HG03159 (cell line): ENCODE measurements at regions not wholly inside any gene's neighbourhood (a gene's known extent, or its start where the extent isn't known, plus 50 kb on each side); places are given as distances from the start of the nearest gene placed in this dataset.
"Not testable (repeated sequence)": the region's sequence is repeated elsewhere in the genome, so short reads cannot be mapped to it uniquely, and the experiment has no call there.

Source experiments
- ATAC-seq: cut with Tn5 transposase; IDR thresholded peaks from one replicate; pipeline ENCODE4 v1.9.1; 2021; ENCODE audit warnings: mild to moderate bottlenecking, moderate library complexity; ENCODE audit not compliant: unreplicated experiment

DNA sequence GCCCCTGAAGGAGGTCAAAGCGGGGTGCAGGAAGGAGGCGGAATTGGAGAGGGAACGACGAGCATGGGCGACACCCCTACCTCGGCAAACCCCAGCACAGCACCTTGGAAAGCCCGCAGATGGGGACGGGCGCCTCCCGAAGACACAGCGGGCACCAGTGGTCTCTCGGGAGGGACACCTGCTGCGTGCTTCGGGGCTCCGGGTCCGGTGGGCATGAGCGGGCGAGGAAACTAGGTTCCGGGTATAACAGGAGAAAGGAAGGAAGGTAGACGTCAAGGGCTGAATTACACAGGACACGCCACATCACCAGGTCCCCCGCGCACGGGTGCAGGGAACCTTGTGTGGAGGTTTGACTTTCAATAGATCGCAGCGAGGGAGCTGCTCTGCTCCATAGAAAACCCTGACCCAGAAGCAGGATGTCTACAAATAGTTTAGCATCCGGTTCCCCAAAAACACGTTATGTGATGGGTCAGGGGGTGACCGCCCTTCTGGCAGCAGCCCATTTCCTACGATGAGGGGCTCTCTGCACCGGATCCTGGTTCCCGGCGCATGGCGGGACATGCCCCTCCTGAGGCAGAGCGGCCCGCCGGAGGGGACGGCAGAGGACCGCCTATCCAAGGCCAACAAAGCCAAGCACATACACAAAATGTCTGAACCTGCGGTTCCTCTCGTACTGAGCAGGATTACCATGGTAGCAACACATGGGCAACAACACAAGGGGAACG is 196.9 kb downstream of the ALG10 start:
- no peak for ATAC-seq

DNA sequence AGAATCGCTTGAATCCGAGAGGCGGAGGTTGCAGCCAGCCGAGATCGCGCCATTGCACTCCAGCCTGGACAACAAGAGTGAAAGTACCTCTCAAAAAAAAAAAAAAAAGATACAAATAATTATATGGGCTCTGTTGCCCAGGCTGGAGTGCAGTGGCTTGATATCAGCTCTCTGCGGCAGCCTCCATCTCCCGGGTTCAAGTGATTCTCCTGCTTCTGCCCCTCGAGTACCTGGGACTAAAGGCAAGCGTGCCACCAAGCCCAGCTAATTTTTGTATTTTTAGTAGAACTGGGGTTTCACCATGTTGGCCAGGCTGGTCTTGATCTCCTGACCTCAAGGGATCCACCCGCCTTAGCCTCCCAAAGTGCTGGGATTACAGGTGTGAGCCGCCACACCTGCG is 197.8 kb downstream of the ALG10 start:
- not testable (repeated sequence) for ATAC-seq

DNA sequence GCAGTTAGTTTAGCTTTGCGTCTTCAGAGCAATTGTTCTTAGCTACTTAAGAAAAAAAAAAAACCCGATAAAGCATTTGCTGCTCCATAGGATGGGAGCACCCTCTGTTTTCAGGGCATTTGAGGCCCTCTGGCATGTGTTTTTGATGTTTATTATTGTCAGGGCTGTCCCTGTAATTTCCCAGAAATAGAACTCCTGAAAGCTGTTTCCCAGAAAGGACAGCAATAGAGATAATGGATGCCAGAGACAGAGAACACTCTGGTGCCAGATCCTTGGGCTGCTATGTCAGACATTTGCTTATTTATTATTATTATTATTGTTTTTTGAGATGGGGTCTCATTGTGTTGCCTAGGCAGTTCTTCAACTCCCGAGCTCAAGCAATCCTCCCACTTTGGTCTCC is 201.3 kb downstream of the ALG10 start:
- no peak for ATAC-seq

DNA sequence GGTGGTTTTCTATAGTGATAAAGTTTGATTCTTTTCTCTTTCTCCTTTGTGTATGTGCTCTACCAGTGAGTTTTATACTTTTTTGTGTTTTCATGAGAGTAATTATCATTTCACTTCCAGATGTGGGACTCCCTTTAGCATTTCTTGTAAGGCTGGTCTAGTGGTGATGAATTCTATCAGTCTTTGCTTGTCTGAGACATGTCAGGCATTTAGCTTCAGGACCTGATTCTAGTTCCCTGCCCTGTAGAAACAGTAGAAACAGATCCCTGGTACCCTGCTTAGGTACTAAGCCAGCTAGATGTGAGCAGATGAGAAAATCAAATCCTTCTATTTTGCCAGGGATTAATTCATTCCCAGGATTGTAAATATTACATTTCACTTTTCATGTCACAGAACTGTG is 203.7 kb downstream of the ALG10 start:
- ATAC-seq = not testable (repeated sequence)

DNA sequence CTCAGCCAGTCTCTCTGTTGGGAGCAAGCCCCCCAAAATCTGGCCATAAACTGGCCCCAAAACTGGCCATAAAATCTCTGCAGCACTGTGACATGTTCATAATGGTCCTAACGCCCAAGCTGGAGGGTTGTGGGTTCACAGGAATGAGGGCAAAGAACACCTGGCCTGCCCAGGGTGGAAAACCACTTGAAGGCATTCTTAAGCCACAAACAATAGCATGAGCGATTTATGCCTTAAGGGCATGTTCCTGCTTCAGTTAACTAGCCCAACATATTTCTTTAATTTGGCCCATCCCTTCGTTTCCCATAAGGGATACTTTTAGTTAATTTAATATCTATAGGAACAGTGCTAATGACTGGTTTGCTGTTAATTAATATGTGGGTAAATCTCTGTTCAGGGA is 205.8 kb downstream of the ALG10 start:
- ATAC-seq = not testable (repeated sequence)

DNA sequence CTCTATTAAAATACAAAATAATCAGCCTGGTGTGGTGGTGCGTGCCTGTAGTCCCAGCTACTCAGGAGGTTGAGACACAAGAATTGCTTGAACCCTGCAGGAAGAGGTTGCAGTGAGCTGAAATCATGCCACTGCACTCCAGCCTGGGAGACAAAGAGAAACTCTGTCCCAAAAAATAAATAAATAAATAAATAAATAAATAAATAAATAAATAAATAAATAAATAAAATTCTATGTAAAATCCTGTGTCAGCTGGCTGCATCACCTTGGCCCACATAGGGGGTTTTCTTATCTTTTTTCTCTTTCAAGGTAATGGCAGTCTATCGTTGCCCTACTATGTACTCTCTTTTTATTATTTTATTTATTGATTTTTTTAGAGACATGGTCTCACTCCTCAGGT is 206.7 kb downstream of the ALG10 start:
- ATAC-seq = not testable (repeated sequence)

DNA sequence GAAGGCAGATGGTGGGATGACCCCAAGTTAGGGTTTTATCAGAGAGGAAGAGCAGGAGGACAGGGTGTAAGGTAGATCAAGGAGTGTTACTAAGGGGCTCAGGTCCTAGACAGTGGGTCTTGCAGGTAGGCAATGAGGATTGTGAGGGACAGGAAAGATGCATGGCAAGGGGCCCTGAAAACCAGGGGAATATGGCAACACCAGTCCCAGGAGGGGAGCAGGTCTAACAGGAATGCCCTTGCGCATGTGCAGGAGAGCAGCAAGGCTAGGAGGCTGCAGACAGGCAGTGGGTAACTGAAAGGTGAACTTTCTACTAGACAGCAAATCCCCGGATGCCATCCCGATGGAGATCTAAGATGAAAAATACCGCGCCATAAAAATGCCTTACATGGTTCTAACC is 211.3 kb downstream of the ALG10 start:
- ATAC-seq = no peak

DNA sequence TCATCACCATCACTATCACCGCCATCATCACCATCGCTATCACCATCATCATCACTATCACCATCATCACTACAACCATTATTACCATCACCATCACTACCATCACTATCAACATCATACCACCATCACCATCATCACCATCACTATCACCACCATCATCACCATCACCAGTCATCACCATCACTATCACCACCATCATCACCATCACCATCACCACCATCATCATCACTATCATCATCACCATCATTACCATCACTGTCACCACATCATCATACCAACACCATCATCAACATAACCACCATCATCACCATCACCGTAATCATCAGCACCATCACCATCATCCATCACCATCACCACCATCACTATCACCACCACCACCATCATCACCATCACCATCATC is 213.8 kb downstream of the ALG10 start:
- no peak for ATAC-seq

DNA sequence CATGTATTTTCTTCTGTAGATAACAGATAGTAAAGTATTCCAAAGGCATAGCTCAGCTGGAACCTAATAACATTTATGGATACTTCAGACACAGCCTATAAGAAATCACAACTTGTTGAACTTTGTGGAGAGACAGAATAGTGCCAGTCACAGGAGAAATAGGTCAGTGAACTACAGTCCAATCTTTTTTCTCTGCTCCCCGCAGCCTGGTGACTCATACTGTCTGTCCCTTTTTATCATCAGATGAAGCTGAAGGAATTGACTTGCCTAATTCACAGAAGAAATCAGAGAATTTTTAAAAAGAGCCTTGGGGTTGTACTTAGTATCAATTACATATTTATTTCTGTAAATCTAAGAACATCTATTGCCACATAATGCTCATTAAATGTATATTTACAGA is 222.3 kb downstream of the ALG10 start:
- no peak for ATAC-seq

DNA sequence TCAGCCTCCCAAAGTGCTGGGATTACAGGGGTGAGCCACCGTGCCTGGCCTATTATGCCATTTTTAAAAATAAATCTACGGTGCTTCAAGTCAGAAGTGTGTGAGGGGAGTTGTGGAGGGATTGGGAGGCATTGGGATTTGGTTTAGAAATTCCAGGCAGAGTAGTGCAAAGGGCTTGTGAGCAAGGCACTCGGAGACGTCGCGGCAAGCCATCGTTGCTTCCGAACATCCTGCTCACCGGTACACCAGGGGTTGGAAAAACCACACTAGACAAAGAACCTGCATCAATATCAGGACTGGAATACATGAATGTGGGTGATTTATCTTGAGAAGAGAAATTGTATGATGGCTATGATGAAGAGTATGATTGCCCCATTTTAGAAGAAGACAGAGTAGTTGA is 227.0 kb downstream of the ALG10 start:
- no peak for ATAC-seq

DNA sequence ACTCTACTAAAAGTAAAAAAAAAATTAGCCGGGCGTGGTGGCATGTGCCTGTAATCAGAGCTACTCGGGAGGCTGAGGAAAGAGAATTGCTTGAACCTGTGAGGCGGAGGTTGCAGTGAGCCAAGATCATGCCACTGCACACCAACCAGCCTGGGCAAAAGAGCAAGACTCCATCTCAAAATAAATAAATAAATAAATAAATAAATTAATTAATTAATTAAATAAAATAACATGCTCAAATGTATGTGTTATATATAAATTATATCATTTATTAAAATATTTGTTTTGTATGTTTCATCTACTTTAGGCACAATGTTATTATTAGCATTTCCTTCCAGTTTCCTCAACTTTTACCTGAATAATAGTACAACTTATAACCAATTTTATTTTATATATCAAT is 229.6 kb downstream of the ALG10 start:
- not testable (repeated sequence) for ATAC-seq

DNA sequence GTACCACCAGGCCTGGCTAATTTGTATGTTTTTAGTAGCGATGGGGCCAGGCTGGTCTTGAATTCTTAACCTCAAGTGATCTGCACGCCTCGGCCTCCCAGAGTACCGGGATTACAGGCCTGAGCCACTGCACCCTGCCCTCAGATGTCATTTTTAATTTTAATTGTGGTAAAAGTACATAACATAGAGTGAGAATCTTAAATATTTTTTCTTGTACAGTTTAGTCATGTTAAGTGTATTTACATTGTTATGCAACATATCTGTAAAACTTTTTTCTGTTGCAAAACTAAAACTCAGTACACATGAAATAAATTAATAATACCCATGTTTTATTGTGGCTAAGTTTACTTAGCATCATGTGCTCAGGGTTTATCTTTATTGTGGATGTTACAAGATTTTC is 231.4 kb downstream of the ALG10 start:
- ATAC-seq = no peak

DNA sequence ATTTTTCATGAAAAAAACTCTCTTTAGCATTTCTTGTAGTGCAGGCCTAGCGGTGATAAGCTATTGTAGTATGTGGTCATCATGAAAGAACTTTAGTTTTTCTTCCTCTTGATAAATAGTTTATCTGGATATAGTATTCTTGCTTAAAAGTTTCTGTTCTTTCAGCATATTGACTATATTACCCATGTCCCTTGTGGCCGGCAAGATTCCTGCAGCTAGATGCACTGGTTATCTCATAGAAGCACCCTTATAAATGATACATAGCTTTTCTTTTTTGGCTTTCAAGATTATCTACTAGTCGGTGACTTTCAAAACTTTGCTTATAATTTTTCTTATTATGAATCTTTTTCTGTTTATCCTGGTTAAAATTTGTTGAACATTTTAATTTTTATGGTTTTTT is 234.8 kb downstream of the ALG10 start:
- ATAC-seq = no peak

DNA sequence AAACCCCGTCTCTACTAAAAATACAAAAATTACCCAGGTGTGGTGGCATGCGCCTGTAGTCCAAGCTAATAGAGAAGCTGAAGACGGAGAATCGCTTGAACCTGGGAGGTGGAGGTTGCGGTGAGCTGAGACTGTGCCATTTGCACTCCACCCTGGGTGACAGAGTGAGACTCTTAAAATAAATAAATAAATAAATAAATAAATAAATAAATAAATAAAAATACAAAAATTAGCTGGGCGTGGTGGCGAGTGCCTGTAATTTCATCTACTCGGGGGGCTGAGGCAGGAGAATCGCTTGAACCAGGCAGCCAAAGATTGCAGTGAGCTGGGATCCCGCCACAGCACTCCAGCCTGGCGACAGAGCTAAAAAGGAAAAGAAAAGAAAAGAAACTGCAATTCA is 239.8 kb downstream of the ALG10 start:
- not testable (repeated sequence) for ATAC-seq

DNA sequence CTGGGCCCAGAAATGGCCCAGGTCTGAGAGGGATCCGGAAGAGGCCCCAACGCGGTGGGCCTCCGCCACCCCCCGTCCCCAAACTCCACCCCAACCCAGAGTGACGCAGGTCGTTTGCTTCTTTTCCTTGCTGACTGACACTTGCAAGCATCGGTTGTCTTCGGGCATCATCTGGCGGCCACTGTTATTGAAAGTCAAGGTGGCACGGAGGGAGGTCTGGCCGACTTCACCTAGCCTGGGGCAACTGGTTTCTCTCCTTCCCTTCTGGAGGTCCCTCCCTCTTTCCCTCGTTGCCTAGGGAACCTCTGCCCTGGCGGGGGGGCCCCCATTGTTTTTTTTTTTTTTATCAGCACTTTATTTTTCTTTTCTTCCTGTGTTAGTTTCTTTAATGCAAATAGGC is 241.8 kb downstream of the ALG10 start:
- no peak for ATAC-seq

DNA sequence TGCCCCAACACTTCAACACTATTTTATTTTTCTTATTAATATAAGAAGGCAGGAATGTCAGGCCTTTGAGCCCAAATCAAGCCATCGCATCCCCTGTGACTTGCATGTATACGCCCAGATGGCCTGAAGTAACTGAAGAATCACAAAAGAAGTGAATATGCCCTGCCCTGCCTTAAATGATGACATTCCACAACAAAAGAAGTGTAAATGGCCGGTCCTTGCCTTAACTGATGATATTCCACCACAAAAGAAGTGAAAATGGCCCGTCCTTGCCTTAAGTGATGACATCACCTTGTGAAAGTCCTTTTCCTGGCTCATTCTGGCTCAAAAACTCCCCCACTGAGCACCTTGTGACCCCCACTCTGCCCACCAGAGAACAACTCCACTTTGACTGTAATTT is 251.4 kb downstream of the ALG10 start:
- not testable (repeated sequence) for ATAC-seq

DNA sequence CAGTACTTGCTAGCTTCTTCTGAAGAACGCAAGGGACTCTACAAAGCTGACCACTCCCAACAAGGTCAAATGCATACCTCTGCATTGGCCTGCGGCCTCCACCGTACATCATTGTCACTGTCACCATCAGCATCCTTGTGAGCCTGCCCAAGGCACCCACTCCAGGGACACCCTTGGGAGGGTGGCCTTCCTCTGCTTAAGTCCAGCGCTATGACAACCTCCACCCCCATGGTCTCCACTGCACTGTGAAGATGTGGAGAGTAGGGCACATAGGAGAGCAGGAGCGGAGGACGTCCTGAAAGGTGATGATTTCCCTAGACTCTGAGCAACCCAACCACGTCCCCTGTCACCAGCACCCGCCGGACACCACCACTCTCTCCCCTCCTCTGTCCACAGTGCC is 252.8 kb downstream of the ALG10 start:
- no peak for ATAC-seq

DNA sequence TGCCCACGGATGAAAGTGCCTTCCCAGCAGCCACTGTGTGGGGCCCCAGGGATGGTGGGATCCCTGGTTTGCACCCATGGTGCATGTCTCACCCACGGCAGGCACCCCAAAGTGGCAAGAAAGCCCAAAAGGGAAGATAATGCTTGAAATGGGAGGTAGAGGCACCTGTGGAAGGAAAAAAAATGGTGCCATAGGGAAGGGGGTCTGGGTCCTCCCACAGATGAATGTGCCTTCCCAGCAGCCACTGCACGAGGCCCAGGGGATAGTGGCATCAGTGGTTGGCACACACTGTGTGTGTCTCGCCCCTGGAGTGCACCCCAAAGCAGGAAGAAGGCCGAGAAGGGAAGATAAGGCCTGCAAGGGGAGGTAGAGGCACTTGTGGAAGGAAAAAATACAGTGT is 264.2 kb downstream of the ALG10 start:
- ATAC-seq = no peak

DNA sequence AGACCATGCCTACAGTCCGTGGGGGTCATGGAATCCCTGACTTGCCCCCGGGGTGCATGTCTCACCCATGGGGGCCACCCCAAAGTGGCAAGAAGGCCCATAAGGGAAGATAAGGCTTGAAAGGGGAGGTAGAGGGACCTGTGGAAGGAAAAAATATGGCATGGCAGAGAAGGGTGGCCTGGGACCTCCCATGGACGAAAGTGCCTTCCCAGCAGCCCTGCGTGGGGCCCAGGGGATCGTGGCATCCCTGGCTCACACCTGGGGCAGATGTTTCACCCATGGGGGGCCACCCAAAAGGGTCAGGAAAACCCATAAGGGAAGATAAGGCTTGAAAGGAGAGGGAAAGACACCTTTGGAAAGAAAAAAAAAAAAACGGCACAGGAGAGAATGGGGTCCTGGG is 264.6 kb downstream of the ALG10 start:
- ATAC-seq = no peak

DNA sequence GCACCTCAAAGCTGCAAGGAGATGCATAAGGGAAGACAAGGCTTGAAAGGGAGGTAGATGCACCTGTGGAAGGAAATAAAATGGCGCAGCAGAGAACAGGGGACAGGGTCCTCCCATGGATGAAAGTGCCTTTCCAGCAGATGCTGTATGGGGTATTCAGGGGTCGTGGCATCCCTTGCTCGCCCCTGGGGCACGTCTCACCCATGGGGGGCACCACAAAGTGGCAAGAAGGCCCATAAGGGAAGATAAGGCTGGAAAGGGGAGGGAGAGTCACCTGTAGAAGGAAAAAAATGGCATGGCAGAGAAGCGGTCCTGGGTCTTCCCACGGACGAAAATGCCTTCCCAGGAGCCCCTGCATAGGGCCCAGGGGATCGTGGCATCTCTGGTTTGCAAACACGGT is 265.1 kb downstream of the ALG10 start:
- no peak for ATAC-seq

DNA sequence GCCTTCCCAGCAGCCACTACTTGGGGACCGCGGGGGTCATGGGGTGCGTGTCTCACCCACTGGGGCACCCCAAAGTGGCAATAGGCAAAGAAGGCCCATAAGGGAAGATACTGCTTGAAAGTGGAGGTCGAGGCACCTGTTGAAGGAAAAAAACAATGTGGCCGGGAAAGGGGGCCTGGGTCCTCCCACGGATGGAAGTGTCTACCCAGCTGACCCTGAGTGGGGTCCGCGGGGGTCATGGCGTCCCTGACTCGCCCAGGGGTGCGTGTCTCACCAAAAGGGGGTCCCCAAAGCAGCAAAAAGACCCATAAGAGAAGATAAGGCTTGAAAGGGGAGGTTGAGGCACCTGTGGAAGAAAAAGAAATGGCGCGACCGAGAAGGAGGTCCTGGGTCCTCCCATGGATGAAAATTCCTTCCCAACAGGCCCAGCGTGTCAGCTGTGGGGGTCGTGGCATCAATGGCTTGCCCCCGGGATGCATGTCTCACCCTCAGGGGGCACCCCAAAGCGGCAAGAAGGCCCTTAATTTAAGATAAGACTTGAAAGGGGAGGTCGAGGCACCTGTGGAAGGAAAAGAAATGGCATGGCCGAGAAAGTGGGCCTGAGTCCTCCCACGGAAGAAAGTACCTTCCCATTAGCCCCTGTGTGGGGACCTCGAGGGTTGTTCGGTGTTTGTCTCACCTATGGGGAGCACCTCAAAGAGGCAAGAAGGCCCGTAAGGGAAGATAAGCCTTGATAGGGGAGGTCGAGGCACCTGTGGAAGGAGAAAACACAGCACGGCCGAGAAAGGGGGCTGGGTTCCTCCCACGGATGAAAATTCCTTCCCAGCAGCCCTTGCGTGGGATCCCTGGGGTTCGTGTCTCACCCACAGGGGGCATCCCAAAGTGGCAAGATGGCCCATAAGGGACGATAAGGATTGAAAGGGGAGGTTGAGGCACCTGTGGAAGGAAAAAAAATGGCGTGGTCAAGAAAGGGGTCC is 266.0 kb downstream of the ALG10 start:
- ATAC-seq = no peak

DNA sequence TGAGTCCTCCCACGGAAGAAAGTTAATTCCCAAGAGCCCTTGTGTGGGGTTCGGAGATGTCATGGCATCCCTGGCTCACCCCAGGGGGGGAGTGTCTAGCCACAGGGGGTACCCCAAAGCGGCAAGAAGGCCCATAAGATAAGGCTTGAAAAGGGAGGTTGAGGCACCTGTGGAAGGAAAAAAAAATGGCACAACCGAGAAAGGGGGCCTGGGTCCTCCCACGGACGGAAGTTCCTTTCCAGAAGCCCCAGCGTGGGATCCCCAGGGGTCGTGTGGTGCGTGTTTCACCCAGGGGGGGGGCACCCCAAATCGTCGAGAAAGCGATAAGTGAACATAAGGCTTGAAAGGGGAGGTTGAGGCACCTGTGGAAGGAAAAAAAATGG is 266.7 kb downstream of the ALG10 start:
- ATAC-seq = no peak
